Fibroblast of lung (primary cell): ENCODE measurements at regions not wholly inside any gene's neighbourhood (a gene's known extent, or its start where the extent isn't known, plus 50 kb on each side); places are given as distances from the start of the nearest gene placed in this dataset.

Experiments
- DNase-seq, 2 donors: peaks; one replicate each; pipeline versions ENCODE4 v3.0.0 to v3.0.0-alpha.2; 2010; ENCODE audit warnings: low read depth in 2 of 2
- H2AFZ ChIP-seq: 2 replicates; pipeline ENCODE4 v1.5.1; 2012; ENCODE audit warnings: low read length, control low read depth, inconsistent platforms
- H3K27ac ChIP-seq: 2 replicates; pipeline ENCODE4 v1.5.1; 2011; ENCODE audit warnings: low read length, control low read depth; ENCODE audit not compliant: insufficient read depth
- H3K27me3 ChIP-seq: 2 replicates; pipeline ENCODE4 v1.5.1; 2011; ENCODE audit warnings: mild to moderate bottlenecking, low read length; ENCODE audit not compliant: control insufficient read depth, insufficient read depth
- H3K36me3 ChIP-seq: 2 replicates; pipeline ENCODE4 v1.5.1; 2011; ENCODE audit warnings: low read length; ENCODE audit not compliant: control insufficient read depth, insufficient read depth
- H3K4me1 ChIP-seq: 2 replicates; pipeline ENCODE4 v1.5.1; 2011; ENCODE audit warnings: low read length; ENCODE audit not compliant: control insufficient read depth, insufficient read depth; ENCODE audit errors: extremely low read depth
- H3K4me2 ChIP-seq: 2 replicates; pipeline ENCODE4 v1.5.1; 2011; ENCODE audit warnings: low read length, control low read depth; ENCODE audit not compliant: insufficient read depth; ENCODE audit errors: extremely low read depth
- H3K4me3 ChIP-seq, 4 experiments: fragments of 200-600 bp in 1 of 4; sonication (generic) in 1 of 4; replicated peaks in 1 of 4; 2 replicates each; pipeline ENCODE4 v1.5.1; 2011 to 2016; ENCODE audit warnings: low read length in 4 of 4, low read depth in 3 of 4, mild to moderate bottlenecking in 3 of 4, control low read depth in 2 of 4, inconsistent platforms in 1 of 4, mixed read lengths in 1 of 4; ENCODE audit not compliant: insufficient read depth in 1 of 4; ENCODE audit errors: control extremely low read depth in 1 of 4
- H3K79me2 ChIP-seq: 2 replicates; pipeline ENCODE4 v1.5.1; 2012; ENCODE audit warnings: mild to moderate bottlenecking, low read length, inconsistent platforms; ENCODE audit not compliant: control insufficient read depth, insufficient read depth
- H3K9ac ChIP-seq: 2 replicates; pipeline ENCODE4 v1.5.1; 2011; ENCODE audit warnings: mild to moderate bottlenecking, low read length, control low read depth; ENCODE audit not compliant: insufficient read depth
- H3K9me3 ChIP-seq: 2 replicates; pipeline ENCODE4 v1.5.1; 2012; ENCODE audit warnings: low read depth, low read length; ENCODE audit not compliant: control insufficient read depth, insufficient read depth
- H4K20me1 ChIP-seq: 2 replicates; pipeline ENCODE4 v1.5.1; 2011; ENCODE audit warnings: low read length; ENCODE audit not compliant: control insufficient read depth, insufficient read depth; ENCODE audit errors: extremely low read depth
- EZH2 ChIP-seq: IDR thresholded peaks from 2 replicates; pipeline ENCODE4 v1.5.1; 2012; ENCODE audit warnings: low read length, control low read depth, mild to moderate bottlenecking; ENCODE audit errors: missing control alignments
- TF ChIP-seq, protein P1 (sequence below), 2 donors: IDR thresholded peaks in 1 of 2; conservative IDR thresholded peaks in 1 of 2; 1 replicate in 1 of 2; 2 replicates in 1 of 2; pipeline ENCODE4 v1.5.1; 2011 to 2012; ENCODE audit warnings: low read length in 2 of 2, control low read depth in 1 of 2, inconsistent platforms in 1 of 2, low read depth in 1 of 2, mild to moderate bottlenecking in 1 of 2

DNA sequence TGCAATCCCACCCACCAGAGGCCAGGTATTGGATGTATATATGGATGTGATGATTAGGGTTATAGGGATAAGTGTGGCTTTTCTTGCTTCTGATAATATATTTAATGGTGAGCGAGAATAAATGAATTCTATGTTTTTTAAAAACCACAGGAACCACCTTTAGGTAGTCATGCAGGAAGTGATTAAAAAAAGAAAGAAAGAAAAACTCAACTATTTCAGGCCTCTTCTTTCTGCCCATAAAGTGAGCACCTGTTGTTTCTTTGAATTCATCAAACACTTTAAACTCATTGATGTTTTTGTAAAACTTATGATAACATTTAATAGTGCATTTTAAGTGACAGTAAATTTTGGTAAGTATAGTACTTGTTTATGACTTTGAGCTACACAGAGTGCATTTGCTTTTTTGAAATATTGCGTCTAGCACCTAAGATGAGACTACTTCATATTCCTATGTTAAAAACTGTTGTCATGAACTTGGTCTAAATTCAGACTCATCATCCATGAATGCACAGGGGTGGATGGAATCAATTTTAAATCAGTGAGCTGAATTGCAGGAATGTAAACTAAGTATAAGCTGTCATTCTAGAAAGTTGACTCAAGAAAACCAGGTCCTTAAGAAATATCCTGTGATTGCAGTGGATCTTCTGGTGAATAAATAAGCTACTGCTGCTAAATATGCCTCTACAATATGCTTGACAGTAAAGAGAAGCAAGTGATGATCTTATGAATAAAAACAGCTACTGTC lies 764.4 kb upstream of the NECTIN3 start:
- Histone ChIP-seq H3K4me2 (no peak overlapping the region), H3K27me3 (no peaks in the 10 kb centered on the region), H3K4me1 (no peaks in the 10 kb centered on the region), H3K27ac (no peak overlapping the region), H4K20me1 (no peaks in the 10 kb centered on the region), H3K9ac (no peak overlapping the region), H3K79me2 (no peaks in the 10 kb centered on the region), H3K36me3 (no peaks in the 10 kb centered on the region), H3K9me3 (no peaks in the 10 kb centered on the region), H2AFZ (no peak overlapping the region), H3K4me3 (no peak overlapping the region)
- TF ChIP-seq, protein P1, sequence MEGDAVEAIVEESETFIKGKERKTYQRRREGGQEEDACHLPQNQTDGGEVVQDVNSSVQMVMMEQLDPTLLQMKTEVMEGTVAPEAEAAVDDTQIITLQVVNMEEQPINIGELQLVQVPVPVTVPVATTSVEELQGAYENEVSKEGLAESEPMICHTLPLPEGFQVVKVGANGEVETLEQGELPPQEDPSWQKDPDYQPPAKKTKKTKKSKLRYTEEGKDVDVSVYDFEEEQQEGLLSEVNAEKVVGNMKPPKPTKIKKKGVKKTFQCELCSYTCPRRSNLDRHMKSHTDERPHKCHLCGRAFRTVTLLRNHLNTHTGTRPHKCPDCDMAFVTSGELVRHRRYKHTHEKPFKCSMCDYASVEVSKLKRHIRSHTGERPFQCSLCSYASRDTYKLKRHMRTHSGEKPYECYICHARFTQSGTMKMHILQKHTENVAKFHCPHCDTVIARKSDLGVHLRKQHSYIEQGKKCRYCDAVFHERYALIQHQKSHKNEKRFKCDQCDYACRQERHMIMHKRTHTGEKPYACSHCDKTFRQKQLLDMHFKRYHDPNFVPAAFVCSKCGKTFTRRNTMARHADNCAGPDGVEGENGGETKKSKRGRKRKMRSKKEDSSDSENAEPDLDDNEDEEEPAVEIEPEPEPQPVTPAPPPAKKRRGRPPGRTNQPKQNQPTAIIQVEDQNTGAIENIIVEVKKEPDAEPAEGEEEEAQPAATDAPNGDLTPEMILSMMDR (conservative IDR thresholded peaks at IDR 0.05 in 1 of 2, IDR thresholded peaks at IDR 0.05 in 1 of 2; ENCODE audit: low read depth in 1 of 2, low read length in 2 of 2): no peak
- no peak for TF ChIP-seq EZH2
- DNase-seq: peak in 1 of 2 donors; percentile 31

- Histone ChIP-seq H3K36me3 (no peaks in the 10 kb centered on the region), H3K4me3 (no peak overlapping the region), H3K79me2 (no peaks in the 10 kb centered on the region), H3K4me2 (no peak overlapping the region), H3K9ac (no peak overlapping the region), H3K4me1 (no peaks in the 10 kb centered on the region), H3K9me3 (no peaks in the 10 kb centered on the region), H3K27ac (no peak overlapping the region), H3K27me3 (no peaks in the 10 kb centered on the region), H2AFZ (no peak overlapping the region), H4K20me1 (no peaks in the 10 kb centered on the region)
- TF ChIP-seq, protein P1 (conservative IDR thresholded peaks at IDR 0.05 in 1 of 2, IDR thresholded peaks at IDR 0.05 in 1 of 2; ENCODE audit: low read depth in 1 of 2, low read length in 2 of 2): no peak
- no peak for TF ChIP-seq EZH2
- no peak for DNase-seq
These were observed 760.1 kb upstream of the NECTIN3 start for GRCh38 chr3:110311541-110311940.

DNA sequence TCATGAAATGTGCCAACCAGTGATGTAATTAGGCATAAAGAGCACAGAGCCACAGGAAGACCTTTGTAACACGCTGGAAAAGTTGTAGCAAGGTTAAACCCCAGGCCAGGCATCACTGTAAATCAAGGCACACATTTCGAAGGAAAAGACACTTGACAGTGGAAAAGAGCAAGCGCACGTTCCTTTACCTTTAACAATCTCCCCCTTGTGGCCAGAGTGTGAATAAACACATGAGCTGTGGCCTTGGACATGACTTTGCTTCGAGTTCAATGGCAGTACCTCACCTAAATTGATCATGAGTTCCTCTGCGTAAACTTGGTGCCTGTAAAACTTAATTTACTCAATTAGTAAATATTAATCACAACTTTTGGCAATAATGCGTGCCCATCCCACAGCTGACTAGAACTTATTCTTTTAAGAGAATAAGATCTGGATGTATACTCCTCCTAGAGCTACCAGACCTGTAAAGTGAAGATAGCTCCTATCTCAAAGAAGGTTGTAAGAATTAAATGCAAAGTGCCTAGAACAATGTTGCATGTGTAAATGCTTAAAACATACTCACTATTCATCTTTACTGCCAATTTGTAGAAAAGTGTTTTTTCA lies 757.0 kb upstream of the NECTIN3 start:
- H3K79me2 ChIP-seq: no peaks in the 10 kb centered on the region
- H3K36me3 ChIP-seq: no peaks in the 10 kb centered on the region
- peak overlapping the region; percentile 57 for H2AFZ ChIP-seq
- no peak overlapping the region for H3K9ac ChIP-seq
- no peak overlapping the region for H3K4me3 ChIP-seq
- no peak for TF ChIP-seq EZH2
- TF ChIP-seq, protein P1 (conservative IDR thresholded peaks at IDR 0.05 in 1 of 2, IDR thresholded peaks at IDR 0.05 in 1 of 2; ENCODE audit: low read depth in 1 of 2, low read length in 2 of 2): peak; percentile 71 to 72
- no peaks in the 10 kb centered on the region for H3K4me1 ChIP-seq
- no peaks in the 10 kb centered on the region for H4K20me1 ChIP-seq
- H3K9me3 ChIP-seq: no peaks in the 10 kb centered on the region
- H3K4me2 ChIP-seq: no peak overlapping the region
- DNase-seq: peak; percentile 45 to 60
- no peaks in the 10 kb centered on the region for H3K27me3 ChIP-seq
- H3K27ac ChIP-seq: no peak overlapping the region
